SW480 (cell line): ENCODE measurements at regions not wholly inside any gene's neighbourhood (a gene's known extent, or its start where the extent isn't known, plus 50 kb on each side); places are given as distances from the start of the nearest gene placed in this dataset.
"Not testable (repeated sequence)": the region's sequence is repeated elsewhere in the genome, so short reads cannot be mapped to it uniquely, and the experiment has no call there.

Experiments used
- DNase-seq: peaks from one replicate; pipeline ENCODE4 v3.0.0-alpha.2; 2016; ENCODE audit warnings: low spot score

- DNase-seq = no peak
Measured at GRCh38 chr9:2243666-2244555, 228.8 kb downstream of the SMARCA2 start.

- DNase-seq = no peak
Measured at GRCh38 chr9:2247340-2247739, 232.2 kb downstream of the SMARCA2 start.

- no peak for DNase-seq
Measured at GRCh38 chr9:2248768-2249265, 233.7 kb downstream of the SMARCA2 start.

GRCh38 chr9:2253636-2254580 is 238.8 kb downstream of the SMARCA2 start:
- no peak for DNase-seq

GRCh38 chr9:2255128-2255527 is 240.0 kb downstream of the SMARCA2 start:
- DNase-seq = no peak

GRCh38 chr9:2257248-2257929 is 242.2 kb downstream of the SMARCA2 start:
- DNase-seq = no peak

GRCh38 chr9:2260417-2261306 is 245.5 kb downstream of the SMARCA2 start:
- peak; percentile 89 for DNase-seq

- peak; percentile 41 for DNase-seq
Measured at GRCh38 chr9:2261421-2262103, 246.4 kb downstream of the SMARCA2 start.

GRCh38 chr9:2262386-2263071 is 247.4 kb downstream of the SMARCA2 start:
- no peak for DNase-seq

GRCh38 chr9:2263111-2263510 is 248.0 kb downstream of the SMARCA2 start:
- no peak for DNase-seq

- no peak for DNase-seq
Measured at GRCh38 chr9:2263665-2264064, 248.5 kb downstream of the SMARCA2 start.

GRCh38 chr9:2264081-2264480 is 248.9 kb downstream of the SMARCA2 start:
- no peak for DNase-seq

- DNase-seq = no peak
Measured at GRCh38 chr9:2267181-2267745, 252.1 kb downstream of the SMARCA2 start.

GRCh38 chr9:2269778-2270177 is 254.6 kb downstream of the SMARCA2 start:
- no peak for DNase-seq

GRCh38 chr9:2270565-2270964 is 255.4 kb downstream of the SMARCA2 start:
- no peak for DNase-seq

- no peak for DNase-seq
Measured at GRCh38 chr9:2271426-2271825, 256.3 kb downstream of the SMARCA2 start.

- DNase-seq = no peak
Measured at GRCh38 chr9:2274762-2275161, 259.6 kb downstream of the SMARCA2 start.

GRCh38 chr9:2276296-2276695 is 261.1 kb downstream of the SMARCA2 start:
- DNase-seq = no peak

GRCh38 chr9:2277133-2277532 is 262.0 kb downstream of the SMARCA2 start:
- DNase-seq = not testable (repeated sequence)
